Uterus (tissue), 2 donors: ENCODE measurements at regions not wholly inside any gene's neighbourhood (a gene's known extent, or its start where the extent isn't known, plus 50 kb on each side); places are given as distances from the start of the nearest gene placed in this dataset.

Experiments
- CTCF ChIP-seq, 4 experiments: fragments of 200-600 bp in 2 of 4; fragments of 450-650 bp in 2 of 4; sonication (generic) in 2 of 4; IDR thresholded peaks; one replicate each; pipeline ENCODE4 v1.5.1; 2016 to 2019; ENCODE audit warnings: antibody characterized with exemption in 4 of 4, mild to moderate bottlenecking in 2 of 4, moderate library complexity in 1 of 4
- POLR2A ChIP-seq, 2 donors: fragments of 450-650 bp; IDR thresholded peaks; one replicate each; pipeline ENCODE4 v1.6.1; 2016; ENCODE audit warnings: antibody characterized with exemption in 2 of 2, mild to moderate bottlenecking in 1 of 2, moderate library complexity in 1 of 2

GRCh38 chr22:34972191-34972897 is 93.6 kb upstream of the ISX start:
- TF ChIP-seq CTCF (IDR thresholded peaks at IDR 0.05) (no peak), POLR2A (IDR thresholded peaks at IDR 0.05) (no peak)
